Osteocyte (in vitro differentiated cells): ENCODE measurements at regions not wholly inside any gene's neighbourhood (a gene's known extent, or its start where the extent isn't known, plus 50 kb on each side); places are given as distances from the start of the nearest gene placed in this dataset.

Experiments used
- DNase-seq: peaks from one replicate; pipeline ENCODE4 v3.0.0; 2021; ENCODE audit warnings: mixed read lengths; ENCODE audit not compliant: unreplicated experiment; ENCODE audit errors: extremely low spot score
- H3K27ac Mint-ChIP-seq: one replicate; pipeline ENCODE4 v1.8.0; 2021; ENCODE audit warnings: mild to moderate bottlenecking, mixed read lengths; ENCODE audit not compliant: unreplicated experiment
- H3K27me3 Mint-ChIP-seq: one replicate; pipeline ENCODE4 v1.8.0; 2021; ENCODE audit warnings: mixed read lengths; ENCODE audit not compliant: unreplicated experiment
- H3K36me3 Mint-ChIP-seq: one replicate; pipeline ENCODE4 v1.8.0; 2021; ENCODE audit warnings: mixed read lengths; ENCODE audit not compliant: unreplicated experiment
- H3K4me1 Mint-ChIP-seq: one replicate; pipeline ENCODE4 v1.8.0; 2021; ENCODE audit warnings: mixed read lengths; ENCODE audit not compliant: unreplicated experiment
- H3K4me3 Mint-ChIP-seq: one replicate; pipeline ENCODE4 v1.8.0; 2021; ENCODE audit warnings: mild to moderate bottlenecking, moderate library complexity, mixed read lengths; ENCODE audit not compliant: unreplicated experiment
- H3K9me3 Mint-ChIP-seq: one replicate; pipeline ENCODE4 v1.8.0; 2021; ENCODE audit warnings: mixed read lengths; ENCODE audit not compliant: unreplicated experiment
- TF ChIP-seq, protein P1 (sequence below): fragments of 200-600 bp; sonication (generic); IDR thresholded peaks from 2 replicates; pipeline ENCODE4 v1.5.0; 2021; ENCODE audit warnings: antibody characterized with exemption, mild to moderate bottlenecking, moderate library complexity

DNA sequence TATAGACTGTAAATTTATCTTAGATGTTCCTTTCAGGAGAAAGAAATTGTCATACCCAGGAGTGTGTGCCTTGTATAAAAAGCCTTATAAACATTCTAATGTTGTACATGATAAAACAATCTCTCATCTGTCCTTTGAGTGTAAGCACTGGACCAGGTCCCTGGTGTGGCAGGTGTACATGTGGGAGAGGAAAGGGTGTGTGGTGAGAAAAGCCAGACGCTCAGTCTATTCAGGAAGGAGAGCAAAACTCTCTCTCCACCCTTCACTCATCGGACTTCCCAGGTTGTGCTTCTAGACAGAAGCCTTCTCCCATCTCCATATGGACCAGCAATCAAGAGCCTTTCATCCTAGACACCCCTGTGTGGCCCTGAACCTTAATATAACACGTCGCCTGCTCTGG lies 154.2 kb downstream of the ESM1 start:
- Mint-ChIP-seq H3K27ac (no peak overlapping the region), H3K27me3 (peaks cover 11% of the 10 kb centered on the region), H3K9me3 (peaks cover 6% of the 10 kb centered on the region), H3K36me3 (no peaks in the 10 kb centered on the region), H3K4me3 (no peak overlapping the region), H3K4me1 (no peaks in the 10 kb centered on the region)
- TF ChIP-seq, protein P1, sequence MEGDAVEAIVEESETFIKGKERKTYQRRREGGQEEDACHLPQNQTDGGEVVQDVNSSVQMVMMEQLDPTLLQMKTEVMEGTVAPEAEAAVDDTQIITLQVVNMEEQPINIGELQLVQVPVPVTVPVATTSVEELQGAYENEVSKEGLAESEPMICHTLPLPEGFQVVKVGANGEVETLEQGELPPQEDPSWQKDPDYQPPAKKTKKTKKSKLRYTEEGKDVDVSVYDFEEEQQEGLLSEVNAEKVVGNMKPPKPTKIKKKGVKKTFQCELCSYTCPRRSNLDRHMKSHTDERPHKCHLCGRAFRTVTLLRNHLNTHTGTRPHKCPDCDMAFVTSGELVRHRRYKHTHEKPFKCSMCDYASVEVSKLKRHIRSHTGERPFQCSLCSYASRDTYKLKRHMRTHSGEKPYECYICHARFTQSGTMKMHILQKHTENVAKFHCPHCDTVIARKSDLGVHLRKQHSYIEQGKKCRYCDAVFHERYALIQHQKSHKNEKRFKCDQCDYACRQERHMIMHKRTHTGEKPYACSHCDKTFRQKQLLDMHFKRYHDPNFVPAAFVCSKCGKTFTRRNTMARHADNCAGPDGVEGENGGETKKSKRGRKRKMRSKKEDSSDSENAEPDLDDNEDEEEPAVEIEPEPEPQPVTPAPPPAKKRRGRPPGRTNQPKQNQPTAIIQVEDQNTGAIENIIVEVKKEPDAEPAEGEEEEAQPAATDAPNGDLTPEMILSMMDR, result no peak
- no peak for DNase-seq

DNA sequence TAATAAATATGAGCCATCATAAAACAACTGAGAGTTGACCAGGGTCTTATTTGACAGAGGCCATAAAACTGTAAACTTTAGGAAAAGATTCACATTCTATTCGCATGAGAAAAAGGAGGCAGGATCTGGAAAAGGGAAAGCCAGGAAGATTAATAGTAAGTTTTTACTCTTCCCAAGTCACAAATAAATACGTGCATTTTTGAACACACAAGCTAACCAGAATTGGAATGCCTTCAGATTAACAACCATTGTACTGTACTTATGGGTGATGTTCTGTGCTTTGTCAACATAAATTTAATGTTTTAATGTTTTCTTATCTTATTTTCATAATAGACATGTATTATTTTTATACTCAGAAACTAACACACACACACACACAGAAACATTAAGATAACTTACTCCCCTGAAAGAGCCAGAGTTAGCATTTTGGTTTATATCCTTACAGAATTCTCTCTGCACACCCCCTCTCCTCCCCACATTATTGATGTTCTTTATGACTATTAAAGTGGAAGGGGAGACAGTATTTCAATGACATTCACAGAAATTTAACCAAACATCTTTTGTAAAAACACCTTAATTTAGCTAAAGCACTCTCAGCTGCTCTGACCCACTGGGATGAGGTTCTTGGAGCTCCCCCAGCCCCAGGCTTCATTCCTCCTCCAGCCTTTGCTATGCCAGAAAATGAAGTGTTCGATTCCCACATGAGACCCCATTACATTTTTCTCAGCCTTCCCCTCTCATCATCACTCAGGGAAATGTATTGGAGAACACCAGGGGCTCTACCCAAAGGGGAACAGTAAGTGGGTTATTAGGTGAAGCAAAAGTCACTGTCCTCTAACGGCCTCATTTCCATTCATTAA lies 155.5 kb downstream of the ESM1 start:
- Mint-ChIP-seq H3K9me3 (peaks cover 6% of the 10 kb centered on the region), H3K4me1 (no peaks in the 10 kb centered on the region), H3K27ac (no peak overlapping the region), H3K4me3 (no peak overlapping the region), H3K36me3 (no peaks in the 10 kb centered on the region), H3K27me3 (peaks cover 16% of the 10 kb centered on the region)
- TF ChIP-seq, protein P1, result no peak
- DNase-seq, result no peak

DNA sequence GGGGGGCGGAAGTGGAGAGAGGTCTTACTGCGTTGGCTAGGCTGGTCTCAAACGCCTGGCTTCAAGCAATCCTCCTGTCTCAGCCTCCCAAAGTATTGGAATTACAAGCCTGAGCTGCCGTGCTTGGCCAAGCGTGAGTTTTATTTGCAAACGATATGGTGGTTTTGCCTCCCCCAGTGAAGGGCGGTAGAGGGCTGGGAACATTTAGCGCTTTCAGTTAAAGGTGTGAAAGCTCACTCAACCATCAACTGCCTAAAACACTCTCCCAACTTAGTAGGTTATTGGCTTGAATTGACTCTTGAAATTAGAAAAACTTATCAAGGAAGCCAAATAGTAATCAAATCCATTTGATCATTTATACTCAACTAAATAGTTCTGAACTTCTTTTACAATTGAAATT lies 156.3 kb downstream of the ESM1 start:
- H3K9me3 Mint-ChIP-seq, result peaks cover 6% of the 10 kb centered on the region
- H3K4me1 Mint-ChIP-seq, result no peaks in the 10 kb centered on the region
- H3K4me3 Mint-ChIP-seq, result no peak overlapping the region
- DNase-seq, result no peak
- TF ChIP-seq, protein P1, result no peak
- H3K27ac Mint-ChIP-seq, result no peak overlapping the region
- no peaks in the 10 kb centered on the region for H3K36me3 Mint-ChIP-seq
- H3K27me3 Mint-ChIP-seq, result peaks cover 16% of the 10 kb centered on the region

DNA sequence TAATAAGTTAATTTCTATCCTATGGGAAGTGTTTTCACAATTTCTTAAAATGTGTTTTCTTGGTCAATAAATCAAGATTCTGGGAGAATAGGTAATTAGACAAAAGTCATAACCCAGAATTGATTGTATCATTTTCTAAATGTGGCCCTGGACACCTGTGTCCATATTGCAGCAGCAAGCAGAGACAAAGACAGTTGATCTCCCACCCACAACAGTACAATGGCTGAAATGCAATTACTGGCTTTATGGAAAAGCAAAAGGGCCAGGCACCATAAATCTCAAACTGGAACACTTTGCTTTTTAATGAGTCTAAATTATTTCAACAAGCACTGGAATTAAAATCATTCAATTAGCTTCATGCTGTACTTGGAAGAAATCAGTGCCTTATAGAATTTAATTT lies 157.2 kb downstream of the ESM1 start:
- Mint-ChIP-seq H3K4me1 (no peaks in the 10 kb centered on the region), H3K36me3 (no peaks in the 10 kb centered on the region)

DNA sequence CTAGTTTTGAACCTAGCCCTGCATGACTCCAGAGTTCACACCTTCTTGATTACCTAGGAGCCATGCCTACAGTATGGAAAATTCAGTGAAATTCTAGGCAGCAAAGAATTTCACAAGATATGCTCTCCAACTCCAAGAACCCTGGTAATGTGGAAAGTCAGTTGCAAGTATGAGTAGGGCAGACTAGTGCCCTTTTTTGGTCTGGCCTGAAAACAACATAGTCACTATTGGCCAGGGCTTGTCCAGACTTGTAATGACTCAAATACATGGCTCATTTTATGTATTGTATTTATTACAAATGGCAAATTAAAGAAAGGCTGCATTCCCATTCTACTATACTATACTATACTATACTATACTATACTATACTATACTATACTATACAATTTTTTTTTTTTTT lies 160.4 kb downstream of the ESM1 start:
- Mint-ChIP-seq H3K27ac (no peak overlapping the region), H3K9me3 (peaks cover 6% of the 10 kb centered on the region)

More for the DNA sequence above, 157.2 kb downstream of the ESM1 start:
- no peak overlapping the region for H3K27ac Mint-ChIP-seq
- peaks cover 6% of the 10 kb centered on the region for H3K9me3 Mint-ChIP-seq
- peaks cover 16% of the 10 kb centered on the region for H3K27me3 Mint-ChIP-seq
- TF ChIP-seq, protein P1, result no peak
- H3K4me3 Mint-ChIP-seq, result no peak overlapping the region
- no peak for DNase-seq

More for the DNA sequence above, 160.4 kb downstream of the ESM1 start:
- Mint-ChIP-seq H3K36me3 (no peaks in the 10 kb centered on the region), H3K27me3 (peaks cover 10% of the 10 kb centered on the region), H3K4me1 (peaks cover 5% of the 10 kb centered on the region), H3K4me3 (no peak overlapping the region)
- no peak for DNase-seq
- TF ChIP-seq, protein P1, result no peak
